ENCODE measurements at regions not wholly inside any gene's neighbourhood (a gene's known extent, or its start where the extent isn't known, plus 50 kb on each side); places are given as distances from the start of the nearest gene placed in this dataset.
A peak's percentile ranks its signal among the peaks of the same experiment; 100 is the strongest.
"Not testable (repeated sequence)": the region's sequence is repeated elsewhere in the genome, so short reads cannot be mapped to it uniquely, and the experiment has no call there.

DNA sequence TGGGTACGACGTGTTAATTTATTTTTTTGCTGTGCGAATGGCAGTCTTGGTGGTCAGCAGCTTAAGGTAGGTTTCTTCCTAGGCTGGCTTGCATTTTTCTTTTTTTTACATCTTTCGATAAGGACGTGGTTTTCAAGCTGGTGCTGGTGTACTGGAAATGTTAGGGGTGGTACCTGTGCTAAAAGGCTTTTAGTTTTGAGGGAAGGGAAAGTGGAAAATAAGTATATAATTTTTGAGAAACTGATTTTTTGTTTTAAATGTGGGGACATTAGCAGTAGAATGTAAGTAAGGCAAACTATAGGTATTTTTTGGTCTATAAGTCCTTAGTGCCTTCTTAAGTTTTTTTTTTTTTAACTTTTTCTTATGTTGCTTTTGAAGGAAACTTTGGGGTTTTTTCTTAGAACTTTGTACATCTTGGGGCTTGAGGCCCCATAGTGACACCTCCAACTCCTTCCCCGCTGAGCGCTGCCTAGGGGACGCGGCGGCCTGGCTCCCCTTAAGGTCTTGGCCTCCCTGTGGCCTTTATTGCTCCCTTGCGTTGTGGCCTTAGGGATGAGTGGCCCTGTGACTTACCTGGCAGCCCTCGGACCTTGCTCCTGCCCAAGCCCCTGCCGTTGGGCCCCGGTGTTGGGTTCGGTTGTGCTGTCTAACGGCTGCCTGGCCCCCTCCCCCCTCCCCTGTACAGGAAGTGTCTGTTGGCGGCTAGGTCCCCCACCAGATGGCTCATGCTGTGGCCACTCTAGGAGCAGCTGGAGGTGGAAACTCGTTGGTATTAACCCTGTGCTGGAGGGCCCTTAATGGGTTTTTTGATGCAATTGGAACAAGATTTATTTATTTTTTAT, 88.0 kb upstream of the RPRML start:
- peak; percentile 85 to 88 for DNase-seq

DNA sequence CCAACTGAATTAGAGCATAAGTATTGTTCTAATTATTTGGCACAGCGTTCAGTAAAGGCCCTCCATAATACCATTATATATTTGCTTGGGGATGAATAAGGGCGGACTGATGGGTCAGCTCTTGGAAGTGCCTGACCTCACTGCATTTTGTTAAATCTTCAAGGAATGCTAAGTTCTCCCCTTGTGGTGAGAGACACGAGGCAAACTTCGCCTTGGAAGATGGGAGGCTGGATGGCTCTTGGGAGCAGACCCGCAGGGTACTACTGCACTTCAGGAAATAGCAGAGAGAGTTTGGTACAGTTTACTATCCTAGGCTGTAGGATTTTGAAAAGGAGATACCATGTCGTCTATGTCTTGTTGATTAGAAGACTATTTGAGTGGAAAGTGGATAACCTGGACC, 87.0 kb upstream of the RPRML start:
- no peak for DNase-seq

DNA sequence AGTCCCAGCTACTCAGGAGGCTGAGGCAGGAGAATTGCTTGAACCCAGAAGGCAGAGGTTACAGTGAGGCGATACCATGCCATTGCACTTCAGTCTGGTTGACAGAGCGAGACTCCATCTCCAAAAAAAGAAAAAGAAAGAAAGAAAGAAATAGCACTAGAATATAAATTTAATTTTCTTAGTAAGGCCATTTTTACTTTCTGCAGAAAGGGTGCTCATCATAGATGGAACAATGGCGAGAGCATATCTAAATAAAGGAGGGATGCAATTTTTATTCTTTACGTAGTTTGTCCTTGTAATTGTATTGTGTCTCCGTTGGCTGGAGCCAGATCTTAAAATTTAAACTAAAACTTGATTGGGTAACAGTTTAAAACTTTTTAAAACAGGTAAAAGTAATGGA, 85.6 kb upstream of the RPRML start:
- no peak for DNase-seq

DNA sequence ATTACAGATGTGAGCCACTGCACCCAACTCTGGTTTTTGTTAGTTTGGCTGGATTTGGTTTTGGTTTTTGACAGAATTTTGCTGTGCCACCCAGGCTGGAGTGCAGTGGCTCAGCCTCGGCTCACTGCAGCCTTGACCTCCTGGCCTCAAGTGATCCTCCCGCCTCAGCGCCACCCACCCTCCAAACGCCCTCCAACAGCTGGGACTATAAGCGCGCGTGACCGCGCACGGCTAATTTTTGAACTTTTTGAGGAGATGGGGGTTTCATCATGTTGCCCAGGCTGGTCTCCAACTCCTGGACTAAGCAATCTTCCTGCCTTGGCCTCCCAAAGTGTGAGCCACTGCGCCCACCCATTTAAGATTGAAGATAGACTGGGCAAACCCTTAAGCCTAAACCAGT, 84.4 kb upstream of the RPRML start:
- no peak for DNase-seq

DNA sequence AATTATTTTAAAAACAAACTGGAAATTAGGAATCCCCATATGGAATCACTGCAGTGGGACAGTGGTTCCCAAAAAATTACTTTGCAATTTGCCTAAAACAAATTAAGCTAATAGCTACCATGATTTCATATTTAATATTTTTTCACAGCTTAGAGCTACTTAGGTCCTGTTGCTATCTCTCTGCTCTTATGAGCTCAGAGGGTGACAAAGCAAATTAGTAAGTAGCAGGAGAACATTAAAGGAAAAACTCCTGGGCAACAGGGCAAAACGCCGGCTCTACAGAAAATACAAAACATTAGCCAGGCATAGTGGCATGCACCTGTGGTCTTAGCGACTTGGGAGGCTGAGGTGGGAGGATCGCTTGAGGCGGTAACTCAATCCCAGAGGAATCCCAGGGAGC, 83.8 kb upstream of the RPRML start:
- not testable (repeated sequence) for DNase-seq

DNA sequence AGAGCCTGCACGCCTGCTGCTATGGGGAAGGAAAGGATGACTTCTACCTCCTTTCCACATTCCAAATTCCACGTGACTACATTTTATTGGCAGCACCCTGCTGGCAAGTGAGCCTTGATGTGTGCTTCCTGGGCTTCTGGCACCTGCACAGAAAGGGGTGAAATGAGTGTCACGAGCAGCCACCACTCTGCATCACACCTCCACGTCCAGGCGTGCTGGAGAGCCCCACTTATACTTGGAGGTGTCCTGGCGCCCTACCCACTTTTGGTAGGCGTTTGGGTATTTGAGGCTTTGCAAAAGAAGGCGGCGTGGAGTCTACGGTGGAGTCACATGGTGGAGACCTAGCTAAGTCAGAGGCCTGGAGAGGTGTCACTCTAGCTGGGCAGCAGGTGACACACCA, 81.0 kb upstream of the RPRML start:
- DNase-seq = not testable (repeated sequence)

DNA sequence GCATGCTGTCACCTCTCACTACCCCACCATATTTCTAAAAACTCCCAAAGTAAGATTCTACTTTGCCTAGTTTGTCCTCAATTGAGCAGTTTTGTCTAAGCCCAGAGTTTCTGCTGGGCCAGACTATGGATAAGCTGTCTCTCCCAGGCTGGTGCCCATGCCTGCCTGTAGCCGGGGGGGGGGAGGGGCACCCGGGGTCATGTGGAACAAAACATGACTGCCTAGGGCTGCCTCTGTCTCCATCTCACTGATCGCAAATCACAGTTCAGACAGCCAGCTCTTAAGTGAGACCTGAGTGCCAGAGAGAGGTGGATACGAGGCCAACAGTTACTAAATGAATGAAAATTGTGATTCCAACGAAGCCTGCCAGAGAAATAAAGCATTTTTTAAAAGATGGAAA, 78.8 kb upstream of the RPRML start:
- DNase-seq = no peak

DNA sequence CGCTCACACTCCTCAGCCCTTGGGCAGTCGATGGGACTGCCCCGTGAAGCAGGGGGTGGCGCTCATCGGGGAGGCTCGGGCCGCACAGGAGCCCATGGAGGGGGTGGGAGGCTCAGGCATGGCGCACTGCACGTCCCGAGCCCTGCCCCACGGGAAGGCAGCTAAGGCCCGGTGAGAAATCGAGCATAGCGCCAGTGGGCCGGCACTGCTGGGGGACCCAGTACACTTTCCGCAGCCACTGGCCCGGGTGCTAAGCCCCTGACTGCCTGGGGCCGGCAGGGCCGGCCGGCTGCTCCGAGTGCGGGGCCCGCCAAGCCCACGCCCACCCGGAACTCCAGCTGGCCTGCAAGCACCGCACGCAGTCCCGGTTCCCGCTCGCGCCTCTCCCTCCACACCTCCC, 78.2 kb upstream of the RPRML start:
- not testable (repeated sequence) for DNase-seq

DNA sequence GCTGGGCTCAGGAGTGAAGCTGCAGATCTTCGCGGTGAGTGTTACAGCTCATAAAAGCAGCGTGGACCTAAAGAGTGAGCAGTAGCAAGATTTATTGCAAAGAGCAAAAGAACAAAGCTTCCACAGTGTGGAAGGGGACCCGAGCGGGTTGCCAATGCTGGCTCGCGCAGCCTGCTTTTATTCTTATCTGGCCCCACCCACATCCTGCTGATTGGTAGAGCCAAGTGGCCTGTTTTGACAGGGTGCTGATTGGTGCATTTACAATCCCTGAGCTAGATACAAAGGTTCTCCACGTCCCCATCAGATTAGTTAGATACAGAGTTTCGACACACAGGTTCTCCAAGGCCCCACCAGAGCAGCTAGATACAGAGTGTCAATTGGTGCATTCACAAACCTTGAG, 77.6 kb upstream of the RPRML start:
- DNase-seq = not testable (repeated sequence)
